RWPE1 (cell line): ENCODE measurements at regions not wholly inside any gene's neighbourhood (a gene's known extent, or its start where the extent isn't known, plus 50 kb on each side); places are given as distances from the start of the nearest gene placed in this dataset.

ENCODE experiments used
- CTCF ChIA-PET: fragments of 350-600 bp; sonication (Branson Sonifier 250); formaldehyde crosslinking; extraction: SDS; loops from one replicate; lab custom pipeline; 2021; lab: Yijun Ruan, JAX
- POLR2A ChIA-PET: fragments of 400-600 bp; formaldehyde crosslinking; extraction: SDS; loops from one replicate; lab custom pipeline; 2020; ENCODE audit warnings: antibody characterized with exemption; ENCODE audit not compliant: low non-redundant PET; lab: Yijun Ruan, JAX
- DNase-seq: peaks from one replicate; pipeline ENCODE4 v3.0.0; 2012; ENCODE audit warnings: low spot score
- H3K27ac ChIP-seq: fragments of 450-650 bp; 2 replicates; pipeline ENCODE4 v1.5.1; 2017
- TF ChIP-seq, protein P1 (sequence below): fragments of 450-650 bp; conservative IDR thresholded peaks from 2 replicates; pipeline ENCODE4 v1.5.1; 2017; ENCODE audit warnings: low read depth, mild to moderate bottlenecking

DNA sequence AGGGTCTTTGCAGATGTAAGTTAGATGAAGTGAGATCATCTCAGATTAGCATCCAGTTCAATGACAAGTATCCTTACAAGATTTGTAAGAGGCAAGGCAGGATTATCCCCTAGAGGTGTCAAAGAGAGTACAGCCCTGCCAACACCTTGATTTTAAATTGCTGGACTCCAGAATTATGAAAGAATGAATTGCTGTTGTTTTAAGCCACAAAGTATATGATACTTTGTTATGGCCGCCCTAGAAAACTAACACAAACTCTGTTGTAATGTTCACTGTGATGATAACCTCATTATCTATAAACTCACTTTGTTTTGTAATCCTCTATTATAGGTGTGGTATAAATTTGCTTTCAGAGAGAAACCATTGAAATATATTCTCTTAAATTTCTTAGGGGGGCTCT lies 249.0 kb upstream of the SPOPL start:
- DNase-seq, result no peak
- H3K27ac ChIP-seq, result no peak overlapping the region
- TF ChIP-seq, protein P1, sequence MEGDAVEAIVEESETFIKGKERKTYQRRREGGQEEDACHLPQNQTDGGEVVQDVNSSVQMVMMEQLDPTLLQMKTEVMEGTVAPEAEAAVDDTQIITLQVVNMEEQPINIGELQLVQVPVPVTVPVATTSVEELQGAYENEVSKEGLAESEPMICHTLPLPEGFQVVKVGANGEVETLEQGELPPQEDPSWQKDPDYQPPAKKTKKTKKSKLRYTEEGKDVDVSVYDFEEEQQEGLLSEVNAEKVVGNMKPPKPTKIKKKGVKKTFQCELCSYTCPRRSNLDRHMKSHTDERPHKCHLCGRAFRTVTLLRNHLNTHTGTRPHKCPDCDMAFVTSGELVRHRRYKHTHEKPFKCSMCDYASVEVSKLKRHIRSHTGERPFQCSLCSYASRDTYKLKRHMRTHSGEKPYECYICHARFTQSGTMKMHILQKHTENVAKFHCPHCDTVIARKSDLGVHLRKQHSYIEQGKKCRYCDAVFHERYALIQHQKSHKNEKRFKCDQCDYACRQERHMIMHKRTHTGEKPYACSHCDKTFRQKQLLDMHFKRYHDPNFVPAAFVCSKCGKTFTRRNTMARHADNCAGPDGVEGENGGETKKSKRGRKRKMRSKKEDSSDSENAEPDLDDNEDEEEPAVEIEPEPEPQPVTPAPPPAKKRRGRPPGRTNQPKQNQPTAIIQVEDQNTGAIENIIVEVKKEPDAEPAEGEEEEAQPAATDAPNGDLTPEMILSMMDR, result no peak
- ChIA-PET POLR2A (no interaction called here), CTCF (no interaction called here)

DNA sequence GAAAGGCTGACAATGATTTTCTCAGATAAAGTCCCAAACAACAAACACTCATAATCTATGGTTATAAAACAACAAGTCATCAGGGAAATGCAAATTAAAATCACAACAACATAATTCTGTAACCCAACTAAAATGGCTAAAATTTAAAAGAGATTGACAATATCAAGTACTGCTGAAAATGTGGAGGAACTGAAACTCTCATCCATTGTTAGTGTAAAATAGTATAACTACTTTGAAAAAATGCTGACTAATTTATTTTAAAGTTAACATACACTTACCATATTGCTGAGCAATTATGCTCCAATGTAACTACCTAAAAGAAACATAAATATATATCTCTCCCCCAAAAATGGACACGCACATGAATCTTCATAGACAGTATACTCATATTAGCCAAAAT lies 245.9 kb upstream of the SPOPL start:
- no peak overlapping the region for H3K27ac ChIP-seq
- DNase-seq, result no peak
- TF ChIP-seq, protein P1, result no peak
- ChIA-PET CTCF (no interaction called here), POLR2A (no interaction called here)

DNA sequence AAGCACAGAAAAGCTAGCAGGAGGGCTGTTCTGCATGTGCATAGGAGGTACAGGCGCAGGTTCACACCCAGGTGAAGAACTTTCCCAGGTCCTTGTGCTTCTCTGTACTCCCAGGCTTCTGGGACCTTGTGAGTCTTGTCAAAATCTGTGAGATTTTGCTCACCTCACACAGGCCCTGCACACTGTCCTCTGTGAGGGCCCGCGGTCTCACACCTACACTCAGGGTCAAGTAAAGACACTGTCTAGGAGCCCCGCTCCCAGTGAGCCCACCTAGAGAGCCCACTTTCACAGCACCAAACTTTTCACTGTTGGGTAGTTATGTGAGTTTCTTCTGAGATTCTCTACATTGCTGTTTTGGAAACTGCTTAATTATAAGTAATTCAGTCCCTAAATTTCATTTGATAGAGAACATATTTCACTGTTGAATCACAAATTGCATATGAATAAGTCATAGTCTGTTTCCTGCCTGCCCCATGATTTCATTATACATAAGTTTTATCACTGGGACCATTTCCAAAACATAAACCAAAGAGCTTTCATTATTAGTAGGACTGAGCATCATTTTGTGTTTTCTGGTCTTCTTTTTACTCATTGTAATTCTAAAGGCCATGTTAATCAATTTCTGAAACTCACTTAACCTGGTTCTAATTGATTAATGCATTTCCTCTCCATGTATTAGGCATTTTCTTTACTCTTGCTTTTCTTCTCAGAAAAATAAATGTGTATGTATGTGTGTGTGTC lies 234.2 kb upstream of the SPOPL start:
- ChIA-PET CTCF (no interaction called here), POLR2A (no interaction called here)
- DNase-seq, result peak; percentile 59
- TF ChIP-seq, protein P1, result no peak
- peak overlapping the region; percentile 89 for H3K27ac ChIP-seq

DNA sequence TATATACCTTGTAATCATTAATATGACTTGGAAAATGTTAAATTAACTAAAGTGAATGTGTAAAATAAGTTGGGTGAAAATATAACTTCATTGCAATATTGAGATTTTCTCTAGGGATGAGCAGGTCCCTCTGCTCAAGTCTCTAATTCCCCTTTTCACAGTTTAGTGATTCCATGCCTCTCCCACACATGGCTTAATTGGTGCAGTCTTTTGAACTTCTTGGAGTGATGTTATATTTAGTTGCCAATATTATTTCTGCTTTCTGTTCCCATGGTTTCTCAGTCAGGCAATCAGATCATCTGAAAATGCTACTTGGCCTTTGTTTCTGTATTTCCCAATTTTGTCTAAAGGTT lies 233.7 kb upstream of the SPOPL start:
- CTCF ChIA-PET, result interaction anchor here (0.8 kb wide), 1 partner anchor 630 kb away, joined by 3 read pairs; no protein-coding TSS in a partner anchor

DNA sequence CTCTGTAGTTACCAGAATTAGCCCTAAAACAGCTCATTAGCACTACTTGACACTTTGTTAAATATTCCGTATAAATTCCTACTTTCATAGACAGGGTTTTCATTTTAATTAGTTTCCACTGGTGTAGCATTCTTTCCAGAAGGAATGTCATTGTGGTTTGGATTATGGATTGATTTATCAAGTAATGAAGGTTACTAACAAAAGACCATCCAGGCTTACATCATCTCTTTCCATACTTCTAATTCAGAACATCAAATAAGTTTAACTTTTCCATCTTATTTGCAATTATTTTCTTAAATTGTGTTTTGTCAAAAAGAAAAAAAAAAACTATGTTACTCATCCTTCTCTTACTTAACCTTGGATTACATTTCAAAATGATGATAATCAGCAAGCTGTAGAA lies 231.8 kb upstream of the SPOPL start:
- H3K27ac ChIP-seq, result no peak overlapping the region
- ChIA-PET CTCF (no interaction called here), POLR2A (no interaction called here)
- TF ChIP-seq, protein P1, result no peak
- no peak for DNase-seq

More for the DNA sequence above, 233.7 kb upstream of the SPOPL start:
- TF ChIP-seq, protein P1, result no peak
- no peak overlapping the region for H3K27ac ChIP-seq
- DNase-seq, result no peak
- POLR2A ChIA-PET, result no interaction called here

DNA sequence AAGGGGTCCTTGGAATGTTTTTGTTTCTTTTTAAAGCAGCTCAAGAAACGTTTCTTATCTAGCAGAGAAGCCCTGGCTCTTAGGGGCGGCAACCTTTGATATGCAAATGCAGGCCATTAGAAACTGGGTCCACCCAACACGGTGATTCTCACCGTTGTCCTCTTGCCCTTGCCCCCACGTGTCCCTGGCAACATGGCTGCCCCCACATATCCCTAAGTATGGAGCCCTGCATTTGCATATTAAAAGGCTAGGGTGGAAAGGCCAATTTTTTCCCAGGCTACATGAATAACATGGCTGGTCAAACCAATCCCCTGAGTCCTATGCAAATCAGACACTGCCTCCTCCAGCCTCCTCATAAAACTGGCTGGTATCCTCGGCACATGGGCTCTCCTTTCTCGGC lies 230.1 kb upstream of the SPOPL start:
- TF ChIP-seq, protein P1, result no peak
- POLR2A ChIA-PET, result no interaction called here
- no peak overlapping the region for H3K27ac ChIP-seq
- CTCF ChIA-PET, result no interaction called here
- DNase-seq, result no peak
